ENCODE measurements at regions not wholly inside any gene's neighbourhood (a gene's known extent, or its start where the extent isn't known, plus 50 kb on each side); places are given as distances from the start of the nearest gene placed in this dataset.

DNA sequence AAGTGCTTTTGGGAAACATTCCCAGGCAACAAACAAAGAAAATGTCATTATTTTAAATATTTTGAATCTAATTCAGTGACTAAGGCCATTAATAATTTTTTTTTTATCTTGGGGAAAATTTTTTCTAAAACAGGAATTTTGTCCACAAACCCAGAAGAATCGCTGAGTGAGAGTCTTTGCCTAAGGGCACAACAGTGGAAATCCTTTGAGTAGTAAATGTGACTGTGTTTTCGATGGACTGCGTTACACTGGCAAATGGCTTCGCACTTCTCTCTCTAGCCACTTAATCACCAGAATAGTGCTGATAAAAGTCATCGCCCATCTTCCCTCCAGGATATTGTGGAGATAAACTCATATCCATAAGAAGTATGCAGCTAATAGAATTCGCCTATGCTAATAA lies 430.3 kb upstream of the AKR1E2 start:
- Histone ChIP-seq H3K79me2 (ENCODE audit: control insufficient read depth, insufficient read depth, low read length) (no peaks in the 10 kb centered on the region), H3K27ac (ENCODE audit: extremely low read depth, low read depth, low read length) (no peak overlapping the region), H2AFZ (ENCODE audit: low read depth, low read length) (no peak overlapping the region), H3K4me2 (ENCODE audit: insufficient read depth, low read length) (no peak overlapping the region), H4K20me1 (replicated peaks; ENCODE audit: control insufficient read depth, insufficient read depth, low read length) (no peaks in the 10 kb centered on the region), H3K36me3 (ENCODE audit: control insufficient read depth, insufficient read depth, low read length) (no peaks in the 10 kb centered on the region), H3K9ac (ENCODE audit: insufficient read depth in 1 of 2, low read depth in 2 of 2, low read length in 2 of 2) (no peak overlapping the region), H3K27me3 (ENCODE audit: control insufficient read depth in 2 of 2, insufficient read depth in 2 of 2, low read length in 2 of 2) (peaks cover 0 to 5% of the 10 kb centered on the region in 2 experiments; a peak in 1 of 5 replicates), H3K9me3 (replicated peaks; ENCODE audit: control insufficient read depth, insufficient read depth, low read depth, low read length) (no peaks in the 10 kb centered on the region), H3K4me3 (no peak overlapping the region), H3K9me1 (ENCODE audit: control insufficient read depth, insufficient read depth, low read length) (no peaks in the 10 kb centered on the region), H3K4me1 (replicated peaks in 1 of 2; ENCODE audit: control insufficient read depth in 2 of 2, insufficient read depth in 2 of 2, low read length in 2 of 2) (no peaks in the 10 kb centered on the region)
- ChIA-PET POLR2A (no interaction called here), CTCF (ENCODE audit: low intra/inter-chr PET ratio) (no interaction called here)
- no TSS peak for BruUV-seq (replicated peaks)
- TF ChIP-seq MAX (CRISPR knock-in tag; IDR thresholded peaks at IDR 0.05) (no peak), ZNF395 (CRISPR knock-in tag; IDR thresholded peaks at IDR 0.05) (no peak), POLR2AphosphoS5 (IDR thresholded peaks at IDR 0.05; ENCODE audit: control insufficient read depth, insufficient read depth, low read depth, low read length) (no peak), ZFP1 (CRISPR knock-in tag; IDR thresholded peaks at IDR 0.05) (no peak), NBN (IDR thresholded peaks at IDR 0.05; ENCODE audit: low read depth) (no peak), MYC (IDR thresholded peaks at IDR 0.05; ENCODE audit: low read depth, low read length) (no peak), MYC (CRISPR knock-in tag; IDR thresholded peaks at IDR 0.05; ENCODE audit: borderline replicate concordance, low read depth) (no peak), ILK (tag; IDR thresholded peaks at IDR 0.05; ENCODE audit: borderline replicate concordance, low read depth) (no peak), CC2D1A (IDR thresholded peaks at IDR 0.05) (no peak), HIVEP1 (CRISPR knock-in tag; IDR thresholded peaks at IDR 0.05) (no peak), RAD51 (IDR thresholded peaks at IDR 0.05; ENCODE audit: borderline replicate concordance, low read depth) (no peak), PBX2 (CRISPR knock-in tag; IDR thresholded peaks at IDR 0.05; ENCODE audit: low read depth) (no peak), PBX2 (tag; conservative IDR thresholded peaks at IDR 0.05; ENCODE audit: low read depth) (no peak), RFX7 (CRISPR knock-in tag; IDR thresholded peaks at IDR 0.05) (no peak), ESRRA (IDR thresholded peaks at IDR 0.05; ENCODE audit: borderline replicate concordance, low read depth) (no peak), ZKSCAN8 (CRISPR knock-in tag; IDR thresholded peaks at IDR 0.05) (no peak), STAT5A (IDR thresholded peaks at IDR 0.05; ENCODE audit: borderline replicate concordance, low read length) (no peak), ZSCAN29 (IDR thresholded peaks at IDR 0.05) (no peak), BMI1 (IDR thresholded peaks at IDR 0.05; ENCODE audit: low read length) (no peak), TCF15 (CRISPR knock-in tag; IDR thresholded peaks at IDR 0.05) (no peak), ZNF224 (CRISPR knock-in tag; IDR thresholded peaks at IDR 0.05) (no peak)
- intact Hi-C loops (cut with micrococcal nuclease) (no loop called here), in situ Hi-C loops (cut with MboI) (no loop called here)
- no peak for DNase-seq (ENCODE audit: extremely low read depth in 1 of 4, low spot score in 3 of 4)
- FAIRE-seq, result no peak
- no peak for ATAC-seq
- WGBS (ENCODE audit: insufficient coverage, low coverage, missing lambda C conversion rate), result 0% methylated on average over 6 of the region's 6 CpGs

Data from K562 (cell line).